ENCODE measurements at regions not wholly inside any gene's neighbourhood (a gene's known extent, or its start where the extent isn't known, plus 50 kb on each side); places are given as distances from the start of the nearest gene placed in this dataset.

GRCh38 chr5:57696825-57697570 lies 214.4 kb upstream of the ACTBL2 start:
- Histone ChIP-seq H3K4me3 (ENCODE audit: low read length) (no peak overlapping the region), H3K27me3 (ENCODE audit: control insufficient read depth, insufficient read depth, low read length) (no peaks in the 10 kb centered on the region), H3K36me3 (ENCODE audit: control insufficient read depth, insufficient read depth, low read length) (no peaks in the 10 kb centered on the region), H3K27ac (ENCODE audit: low read length) (no peak overlapping the region), H3K9me3 (ENCODE audit: control insufficient read depth, insufficient read depth, low read length) (no peaks in the 10 kb centered on the region), H3K4me1 (ENCODE audit: control insufficient read depth, insufficient read depth, low read length) (no peaks in the 10 kb centered on the region)
- no peak overlapping the region for H3K4me3 Mint-ChIP-seq
- H3K27me3 Mint-ChIP-seq (ENCODE audit: low read depth in 2 of 2), result no peaks in the 10 kb centered on the region
- WGBS (ENCODE audit: insufficient coverage), result 87% methylated on average over 4 of the region's 4 CpGs
- ATAC-seq (no peak), DNase-seq (no peak)
- no peak overlapping the region for H3K27ac Mint-ChIP-seq
- intact Hi-C loops (cut with micrococcal nuclease), result no loop called here
- TF ChIP-seq CTCF (IDR thresholded peaks at IDR 0.05), result no peak
- no peaks in the 10 kb centered on the region for H3K4me1 Mint-ChIP-seq
- H3K9me3 Mint-ChIP-seq, result peaks cover 0 to 2% of the 10 kb centered on the region in 2 donors
- no peaks in the 10 kb centered on the region for H3K36me3 Mint-ChIP-seq

- H3K27me3 Mint-ChIP-seq (ENCODE audit: low read depth in 2 of 2), result no peaks in the 10 kb centered on the region
- 73% methylated on average over 1 of the region's 1 CpG for WGBS (ENCODE audit: insufficient coverage)
- ATAC-seq, result no peak
Observed at GRCh38 chr5:57696389-57696769, 213.8 kb upstream of the ACTBL2 start.

GRCh38 chr5:57695706-57696388 lies 213.2 kb upstream of the ACTBL2 start:
- Mint-ChIP-seq H3K36me3 (no peaks in the 10 kb centered on the region), H3K4me3 (no peak overlapping the region), H3K4me1 (no peaks in the 10 kb centered on the region), H3K9me3 (peaks cover 0 to 2% of the 10 kb centered on the region in 2 donors), H3K27me3 (ENCODE audit: low read depth in 2 of 2) (no peaks in the 10 kb centered on the region), H3K27ac (no peak overlapping the region)
- intact Hi-C loops (cut with micrococcal nuclease), result no loop called here
- H3K4me3 ChIP-seq (ENCODE audit: low read length), result no peak overlapping the region
- H3K27me3 ChIP-seq (ENCODE audit: control insufficient read depth, insufficient read depth, low read length), result no peaks in the 10 kb centered on the region
- no peaks in the 10 kb centered on the region for H3K9me3 ChIP-seq (ENCODE audit: control insufficient read depth, insufficient read depth, low read length)
- 93% methylated on average over 3 of the region's 4 CpGs for WGBS (ENCODE audit: insufficient coverage)
- H3K36me3 ChIP-seq (ENCODE audit: control insufficient read depth, insufficient read depth, low read length), result no peaks in the 10 kb centered on the region
- no peak for DNase-seq
- no peak overlapping the region for H3K27ac ChIP-seq (ENCODE audit: low read length)
- H3K4me1 ChIP-seq (ENCODE audit: control insufficient read depth, insufficient read depth, low read length), result no peaks in the 10 kb centered on the region
- no peak for ATAC-seq
- TF ChIP-seq CTCF (IDR thresholded peaks at IDR 0.05), result no peak

More at GRCh38 chr5:57696389-57696769, 213.8 kb upstream of the ACTBL2 start:
- Mint-ChIP-seq H3K36me3 (no peaks in the 10 kb centered on the region), H3K4me3 (no peak overlapping the region), H3K27ac (no peak overlapping the region), H3K4me1 (no peaks in the 10 kb centered on the region), H3K9me3 (peaks cover 0 to 2% of the 10 kb centered on the region in 2 donors)
- Histone ChIP-seq H3K9me3 (ENCODE audit: control insufficient read depth, insufficient read depth, low read length) (no peaks in the 10 kb centered on the region), H3K4me3 (ENCODE audit: low read length) (no peak overlapping the region), H3K27ac (ENCODE audit: low read length) (no peak overlapping the region), H3K27me3 (ENCODE audit: control insufficient read depth, insufficient read depth, low read length) (no peaks in the 10 kb centered on the region), H3K4me1 (ENCODE audit: control insufficient read depth, insufficient read depth, low read length) (no peaks in the 10 kb centered on the region), H3K36me3 (ENCODE audit: control insufficient read depth, insufficient read depth, low read length) (no peaks in the 10 kb centered on the region)
- DNase-seq, result no peak
- intact Hi-C loops (cut with micrococcal nuclease), result no loop called here
- no peak for TF ChIP-seq CTCF (IDR thresholded peaks at IDR 0.05)
